ENCODE measurements at regions not wholly inside any gene's neighbourhood (a gene's known extent, or its start where the extent isn't known, plus 50 kb on each side); places are given as distances from the start of the nearest gene placed in this dataset.

GRCh38 chr1:55333461-55333860 lies 118.3 kb upstream of the USP24 start:
- DNase-seq = no peak

- DNase-seq = no peak
Observed at GRCh38 chr1:55331351-55331750, 116.2 kb upstream of the USP24 start.

- DNase-seq = no peak
Observed at GRCh38 chr1:55329808-55330432, 114.8 kb upstream of the USP24 start.

GRCh38 chr1:55329091-55329490 lies 113.9 kb upstream of the USP24 start:
- no peak for DNase-seq

- DNase-seq = no peak
Observed at GRCh38 chr1:55326496-55327243, 111.5 kb upstream of the USP24 start.

- DNase-seq = no peak
Observed at GRCh38 chr1:55323760-55324159, 108.6 kb upstream of the USP24 start.

- DNase-seq = no peak
Observed at GRCh38 chr1:55322842-55323241, 107.7 kb upstream of the USP24 start.

- no peak for DNase-seq
Observed at GRCh38 chr1:55321942-55322341, 106.8 kb upstream of the USP24 start.

- no peak for DNase-seq
Observed at GRCh38 chr1:55320891-55321290, 105.7 kb upstream of the USP24 start.

GRCh38 chr1:55318116-55318817 lies 103.1 kb upstream of the USP24 start:
- DNase-seq = no peak

GRCh38 chr1:55317673-55318072 lies 102.5 kb upstream of the USP24 start:
- no peak for DNase-seq

- no peak for DNase-seq
Observed at GRCh38 chr1:55316947-55317662, 101.9 kb upstream of the USP24 start.

- no peak for DNase-seq
Observed at GRCh38 chr1:55316502-55316901, 101.3 kb upstream of the USP24 start.

GRCh38 chr1:55315552-55315951 lies 100.4 kb upstream of the USP24 start:
- DNase-seq = no peak

GRCh38 chr1:55314740-55315139 lies 99.6 kb upstream of the USP24 start:
- DNase-seq = no peak

GRCh38 chr1:55313903-55314302 lies 98.7 kb upstream of the USP24 start:
- DNase-seq = no peak

- no peak for DNase-seq
Observed at GRCh38 chr1:55311979-55312378, 96.8 kb upstream of the USP24 start.

GRCh38 chr1:55311057-55311641 lies 96.0 kb upstream of the USP24 start:
- no peak for DNase-seq

- DNase-seq = no peak
Observed at GRCh38 chr1:55310505-55310971, 95.4 kb upstream of the USP24 start.

- no peak for DNase-seq
Observed at GRCh38 chr1:55309786-55310504, 94.8 kb upstream of the USP24 start.

- DNase-seq = no peak
Observed at GRCh38 chr1:55309053-55309452, 93.9 kb upstream of the USP24 start.

- DNase-seq = no peak
Observed at GRCh38 chr1:55305735-55306134, 90.6 kb upstream of the USP24 start.

Measured in effector CD8-positive, alpha-beta T cell (primary cell).